ENCODE measurements at regions not wholly inside any gene's neighbourhood (a gene's known extent, or its start where the extent isn't known, plus 50 kb on each side); places are given as distances from the start of the nearest gene placed in this dataset.

DNA sequence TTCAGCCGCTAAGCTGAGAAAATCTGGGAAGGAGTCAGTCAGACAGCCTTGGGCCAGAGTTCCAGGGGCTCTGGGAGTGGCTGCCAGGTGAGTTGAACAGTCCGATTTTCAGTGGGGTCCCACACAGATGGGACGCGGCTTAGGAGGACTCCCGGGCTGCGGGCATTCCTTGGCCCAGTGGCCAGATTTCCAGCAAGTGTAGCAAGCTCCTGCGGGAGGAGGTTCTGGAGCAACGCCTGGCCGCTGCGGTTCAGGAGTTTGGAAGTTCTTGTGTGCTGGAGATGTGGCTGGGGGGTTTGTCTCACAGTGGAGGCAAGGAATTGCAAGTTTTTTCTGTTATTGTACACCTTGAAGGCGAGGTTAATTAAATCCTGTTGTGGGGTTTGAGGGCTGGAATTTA lies 1020.1 kb upstream of the MANEA start:
- peak overlapping the region; percentile 8 for H3K4me3 ChIP-seq (ENCODE audit: low read depth, low read length)

- no peak overlapping the region for H3K4me3 ChIP-seq (ENCODE audit: low read depth, low read length)
Measured at GRCh38 chr6:94548201-94548600, 1029.1 kb upstream of the MANEA start.

GRCh38 chr6:94535798-94536197 lies 1041.5 kb upstream of the MANEA start:
- no peak overlapping the region for H3K4me3 ChIP-seq (ENCODE audit: low read depth, low read length)

DNA sequence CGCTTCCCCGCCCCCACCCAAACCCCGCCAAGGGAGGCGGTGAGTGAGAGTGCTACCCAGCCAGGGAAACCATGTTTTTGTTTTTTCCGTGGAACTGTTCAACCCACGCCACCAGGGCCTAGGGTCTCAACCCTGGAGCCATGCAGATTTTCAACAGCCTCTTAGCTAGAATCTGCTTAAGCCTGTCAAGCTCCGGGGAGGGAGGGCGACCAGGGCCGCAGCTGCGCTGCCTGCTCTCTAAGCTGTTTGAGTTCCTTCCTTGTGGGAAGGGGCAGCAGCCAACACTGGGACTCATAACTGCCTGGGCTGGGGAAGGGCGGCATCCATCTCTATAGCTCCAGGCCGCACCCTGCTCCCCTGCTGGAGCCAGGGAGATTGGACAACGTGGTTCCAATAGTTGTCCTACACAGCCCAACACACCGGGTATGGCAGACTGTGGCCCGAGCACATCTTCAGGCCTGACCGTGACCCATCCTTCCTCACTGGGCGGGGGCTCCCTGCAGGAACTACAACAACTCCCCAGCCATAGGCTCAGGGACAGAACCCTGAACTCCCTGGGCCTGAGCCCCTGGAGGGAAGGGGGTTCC lies 1065.7 kb upstream of the MANEA start:
- H3K4me3 ChIP-seq (ENCODE audit: low read depth, low read length) = no peak overlapping the region

GRCh38 chr6:94510877-94511276 lies 1066.5 kb upstream of the MANEA start:
- H3K4me3 ChIP-seq (ENCODE audit: low read depth, low read length) = no peak overlapping the region

GRCh38 chr6:94501516-94501915 lies 1075.8 kb upstream of the MANEA start:
- no peak overlapping the region for H3K4me3 ChIP-seq (ENCODE audit: low read depth, low read length)

DNA sequence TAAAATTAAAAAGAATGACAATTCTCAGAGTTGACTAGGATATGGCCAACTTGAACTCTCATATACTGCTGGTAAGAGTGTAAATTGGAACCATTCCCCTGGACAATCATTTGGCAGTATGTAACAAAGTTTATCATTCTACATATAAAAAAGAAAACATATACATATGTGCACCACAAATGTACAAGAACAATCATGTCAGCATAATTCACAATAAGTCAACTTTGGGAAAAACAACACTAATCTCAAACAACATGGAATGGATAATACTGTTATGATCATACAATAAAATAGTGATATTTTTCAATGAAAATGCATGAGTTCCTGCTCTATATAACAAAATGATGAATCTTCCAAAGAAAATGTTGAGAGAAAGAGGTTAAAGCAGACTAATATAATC lies 1078.7 kb upstream of the EPHA7 start:
- no peak overlapping the region for H3K4me3 ChIP-seq (ENCODE audit: low read depth, low read length)

- no peak overlapping the region for H3K4me3 ChIP-seq (ENCODE audit: low read depth, low read length)
Measured at GRCh38 chr6:94494500-94494899, 1075.1 kb upstream of the EPHA7 start.

DNA sequence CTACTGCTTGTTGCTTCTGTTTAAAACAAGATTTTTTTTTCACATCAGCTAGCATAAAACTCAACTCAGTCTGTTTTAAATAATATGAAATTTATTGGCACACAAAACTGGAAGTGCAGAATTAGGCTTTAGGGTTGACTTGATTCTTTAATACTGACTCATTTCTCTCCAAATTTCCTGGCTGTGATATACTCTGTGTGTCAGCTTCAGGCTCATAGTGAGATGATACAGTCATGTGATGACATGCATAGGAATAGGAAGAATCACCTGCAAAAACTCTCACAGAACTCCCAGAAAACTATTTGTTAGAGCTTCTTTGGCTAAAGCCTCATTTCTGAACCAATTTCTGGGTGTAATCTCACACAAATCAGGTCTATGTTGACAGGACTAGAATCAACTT lies 1068.0 kb upstream of the EPHA7 start:
- H3K4me3 ChIP-seq (ENCODE audit: low read depth, low read length) = no peak overlapping the region

DNA sequence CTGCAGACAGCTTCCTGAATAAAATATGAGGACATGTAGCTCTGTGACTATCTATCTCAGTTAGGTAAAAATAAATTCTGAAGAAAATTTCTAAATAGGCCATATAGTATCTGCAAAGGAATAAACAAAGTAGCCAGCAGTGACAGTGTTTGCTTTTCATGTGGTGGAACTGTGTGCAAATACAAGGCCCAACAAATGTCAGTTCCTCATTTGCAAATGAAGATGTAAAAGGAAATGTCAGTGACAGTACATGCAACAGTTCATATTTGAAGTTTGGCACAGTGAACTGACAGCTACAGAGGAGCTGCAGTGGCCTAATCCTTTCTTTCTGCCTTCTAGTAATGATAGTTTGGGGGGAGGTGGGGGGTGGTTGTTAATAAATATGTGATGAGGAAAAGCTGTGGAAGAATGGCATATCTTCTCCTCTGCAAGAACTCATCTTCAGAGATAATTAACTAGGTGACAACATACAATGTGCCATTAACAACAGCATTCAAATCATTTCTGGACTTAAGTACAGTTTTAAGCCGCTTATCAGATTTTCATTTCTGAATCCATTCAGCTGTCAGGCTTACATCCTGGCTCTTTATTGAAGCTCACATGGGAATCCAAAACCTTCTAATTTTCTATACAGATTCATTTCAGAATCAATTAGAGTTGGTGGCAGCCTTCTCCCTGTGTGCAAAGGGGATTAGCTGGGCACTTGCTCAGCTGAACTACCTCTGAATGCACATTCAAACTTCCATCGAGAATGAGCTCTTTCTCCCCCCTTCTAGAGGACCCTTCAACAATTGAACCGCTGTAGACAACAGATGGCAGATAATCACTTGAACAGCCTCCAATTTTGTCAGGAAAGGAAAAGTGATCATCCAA lies 1059.0 kb upstream of the EPHA7 start:
- H3K4me3 ChIP-seq (ENCODE audit: low read depth, low read length) = no peak overlapping the region

DNA sequence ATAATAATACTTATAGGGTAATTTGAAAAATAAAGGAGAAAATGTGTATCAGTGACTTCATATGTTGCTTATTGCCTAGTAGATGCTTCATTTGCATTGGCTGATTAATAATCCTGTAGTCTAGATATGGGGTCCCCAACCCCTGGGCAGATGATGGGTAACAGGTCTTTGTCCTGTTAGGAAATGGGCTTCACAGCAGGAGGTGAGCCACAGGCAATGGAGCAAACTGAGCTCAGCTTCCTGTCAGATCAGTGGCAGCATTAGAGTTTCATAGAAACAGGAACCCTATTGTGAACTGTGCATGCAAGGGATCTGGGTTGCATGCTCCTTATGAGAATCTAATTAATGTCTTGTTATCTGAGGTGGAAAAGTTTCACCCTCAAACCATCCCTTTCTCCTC lies 1049.5 kb upstream of the EPHA7 start:
- no peak overlapping the region for H3K4me3 ChIP-seq (ENCODE audit: low read depth, low read length)

DNA sequence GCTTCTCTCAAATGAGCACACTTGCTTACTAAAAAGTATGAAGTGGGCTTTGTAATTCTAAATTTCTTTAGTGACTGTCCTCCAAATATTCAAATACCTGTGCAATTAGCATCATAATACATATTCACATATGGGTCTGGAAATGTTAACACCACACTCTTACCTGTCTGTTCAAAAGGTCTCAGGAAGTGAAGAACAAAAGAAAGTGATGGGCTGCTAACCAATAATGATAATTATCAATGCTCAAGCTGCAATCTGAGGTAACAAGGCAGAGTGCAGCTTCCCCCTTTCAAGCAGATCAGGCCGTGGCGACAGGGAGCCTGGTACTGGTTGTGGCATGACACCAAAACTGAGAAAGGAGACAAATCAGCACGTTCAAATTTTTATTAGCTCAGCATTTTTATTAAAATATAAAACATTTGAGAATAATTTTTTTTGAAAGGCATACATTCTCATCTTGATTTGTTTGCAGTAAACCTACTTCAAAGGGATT lies 1044.7 kb upstream of the EPHA7 start:
- H3K4me3 ChIP-seq (ENCODE audit: low read depth, low read length) = no peak overlapping the region

- no peak overlapping the region for H3K4me3 ChIP-seq (ENCODE audit: low read depth, low read length)
Measured at GRCh38 chr6:94463306-94463705, 1043.9 kb upstream of the EPHA7 start.

DNA sequence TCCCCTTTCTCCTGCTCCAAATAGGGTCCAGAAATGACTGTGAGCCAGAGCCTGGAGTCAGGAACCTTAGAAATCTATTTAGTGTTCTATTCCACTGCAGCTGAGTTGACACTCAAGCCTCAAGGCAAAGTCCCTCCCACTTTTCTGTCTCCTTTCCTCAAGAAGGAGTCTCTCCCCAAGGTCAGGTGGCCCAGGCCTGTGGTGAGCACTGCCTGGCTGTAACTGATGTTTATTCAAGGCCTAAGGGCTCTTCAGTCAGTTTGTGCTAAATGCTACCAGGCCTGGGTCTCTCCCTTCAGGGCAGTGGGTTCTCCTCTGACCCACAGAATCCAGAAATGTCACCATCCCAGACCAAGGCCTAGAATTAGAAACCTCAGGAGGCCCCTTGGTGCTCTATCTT lies 1042.9 kb upstream of the EPHA7 start:
- H3K4me3 ChIP-seq (ENCODE audit: low read depth, low read length) = no peak overlapping the region

GRCh38 chr6:94456266-94456665 lies 1036.9 kb upstream of the EPHA7 start:
- H3K4me3 ChIP-seq (ENCODE audit: low read depth, low read length) = no peak overlapping the region

- H3K4me3 ChIP-seq (ENCODE audit: low read depth, low read length) = no peak overlapping the region
Measured at GRCh38 chr6:94454231-94454630, 1034.9 kb upstream of the EPHA7 start.

DNA sequence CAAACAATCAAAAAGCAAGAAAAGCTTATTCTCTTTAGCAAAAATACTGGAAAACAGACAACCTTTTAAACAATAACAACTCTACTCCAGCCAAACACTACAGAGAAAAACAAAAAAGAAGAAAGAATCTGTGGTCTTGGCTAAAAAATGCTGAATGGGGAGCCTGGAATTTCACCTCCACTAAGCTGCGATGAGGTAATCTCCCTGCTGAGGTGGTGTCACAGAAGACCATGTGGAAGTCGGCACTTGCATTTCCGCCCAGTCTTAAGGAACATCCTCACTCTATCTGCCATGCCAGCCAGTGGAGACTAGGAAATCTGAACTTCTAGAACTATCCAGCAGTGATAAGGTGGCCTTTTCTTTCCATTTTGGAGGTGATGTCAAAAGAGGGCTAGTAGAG lies 1026.8 kb upstream of the EPHA7 start:
- H3K4me3 ChIP-seq (ENCODE audit: low read depth, low read length) = no peak overlapping the region

GRCh38 chr6:94443701-94444100 lies 1024.3 kb upstream of the EPHA7 start:
- H3K4me3 ChIP-seq (ENCODE audit: low read depth, low read length) = no peak overlapping the region

GRCh38 chr6:94424692-94425091 lies 1005.3 kb upstream of the EPHA7 start:
- H3K4me3 ChIP-seq (ENCODE audit: low read depth, low read length) = no peak overlapping the region

- no peak overlapping the region for H3K4me3 ChIP-seq (ENCODE audit: low read depth, low read length)
Measured at GRCh38 chr6:94417363-94417762, 998.0 kb upstream of the EPHA7 start.

DNA sequence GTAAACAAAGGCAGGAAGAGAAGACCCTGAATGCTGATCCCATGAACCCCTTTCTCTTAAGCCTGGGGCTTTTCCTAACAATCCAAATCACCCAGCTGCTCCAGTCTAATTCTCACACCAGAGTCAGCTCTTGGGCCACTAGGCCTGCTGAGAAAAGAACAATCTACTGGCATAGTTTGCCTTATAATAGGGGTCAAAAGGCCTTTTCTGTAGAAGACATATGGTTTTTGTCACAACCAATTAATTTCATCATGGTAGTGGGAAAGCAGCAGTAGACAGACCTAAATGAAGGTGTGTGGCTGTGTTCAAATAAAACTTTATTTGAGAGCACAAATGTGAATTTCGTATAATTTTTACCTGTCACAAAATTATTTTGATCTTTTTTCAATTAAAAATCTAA lies 994.7 kb upstream of the EPHA7 start:
- H3K4me3 ChIP-seq (ENCODE audit: low read depth, low read length) = no peak overlapping the region

DNA sequence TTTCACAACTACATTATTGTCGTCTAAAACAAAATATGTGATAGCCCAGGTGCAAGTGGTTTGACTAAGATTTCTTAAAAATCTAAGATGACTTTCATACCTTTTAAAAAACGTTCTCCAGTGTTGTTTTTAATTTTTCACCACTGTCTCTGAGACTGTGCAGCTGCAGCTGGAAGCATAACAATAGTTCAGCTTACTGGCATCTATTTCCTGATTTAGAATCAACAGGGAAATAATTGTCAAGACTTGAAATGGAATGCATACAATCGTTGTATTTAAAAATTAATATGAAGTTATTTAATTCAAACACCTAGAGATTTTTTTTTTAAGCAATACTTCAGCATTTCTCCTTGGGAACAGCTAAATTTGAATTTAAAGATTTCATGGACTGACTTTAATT lies 982.0 kb upstream of the EPHA7 start:
- no peak overlapping the region for H3K4me3 ChIP-seq (ENCODE audit: low read depth, low read length)
